DND-41 (cell line): ENCODE measurements at regions not wholly inside any gene's neighbourhood (a gene's known extent, or its start where the extent isn't known, plus 50 kb on each side); places are given as distances from the start of the nearest gene placed in this dataset.

Source experiments
- ATAC-seq: fragments of 200-7000 bp; cut with Tn5 transposase; 3 replicates; pipeline ENCODE4 v1.9.1; 2021; ENCODE audit warnings: low read depth; ENCODE audit not compliant: insufficient read depth
- DNase-seq: peaks from one replicate; pipeline ENCODE4 v3.0.0-alpha.2; 2020
- H2AFZ ChIP-seq: 2 replicates; pipeline ENCODE4 v1.6.0; 2012; ENCODE audit warnings: low read depth, low read length
- H3K27ac ChIP-seq: 2 replicates; pipeline ENCODE4 v1.5.1; 2012; ENCODE audit warnings: low read length, inconsistent platforms
- H3K27me3 ChIP-seq: fragments of 200-600 bp; sonication (generic); 2 replicates; pipeline ENCODE4 v1.6.0; 2012; ENCODE audit warnings: low read length, mild to moderate bottlenecking, inconsistent platforms; ENCODE audit not compliant: insufficient read depth, poor library complexity
- H3K36me3 ChIP-seq: 2 replicates; pipeline ENCODE4 v1.5.1; 2012; ENCODE audit warnings: low read length, inconsistent platforms; ENCODE audit not compliant: insufficient read depth
- H3K4me1 ChIP-seq: 2 replicates; pipeline ENCODE4 v1.5.1; 2012; ENCODE audit warnings: mild to moderate bottlenecking, low read length; ENCODE audit not compliant: insufficient read depth
- H3K4me2 ChIP-seq: 2 replicates; pipeline ENCODE4 v1.6.0; 2012; ENCODE audit warnings: mild to moderate bottlenecking, moderate library complexity, low read length, inconsistent platforms; ENCODE audit not compliant: insufficient read depth
- H3K4me3 ChIP-seq, 2 experiments: fragments of 200-600 bp in 1 of 2; shearing (Covaris generic) in 1 of 2; 2 replicates each; pipeline ENCODE4 v1.5.1; 2012 to 2016; ENCODE audit warnings: inconsistent platforms in 2 of 2, low read length in 2 of 2, mild to moderate bottlenecking in 2 of 2, low read depth in 1 of 2, moderate library complexity in 1 of 2
- H3K79me2 ChIP-seq: 2 replicates; pipeline ENCODE4 v1.6.0; 2012; ENCODE audit warnings: low read length, inconsistent platforms; ENCODE audit not compliant: insufficient read depth
- H3K9ac ChIP-seq: 2 replicates; pipeline ENCODE4 v1.6.0; 2012; ENCODE audit warnings: low read depth, mild to moderate bottlenecking, inconsistent platforms, low read length, moderate library complexity
- H3K9me3 ChIP-seq: 2 replicates; pipeline ENCODE4 v1.5.1; 2012; ENCODE audit warnings: low read length, moderate library complexity, mild to moderate bottlenecking, inconsistent platforms; ENCODE audit not compliant: insufficient read depth, severe bottlenecking
- H4K20me1 ChIP-seq: 2 replicates; pipeline ENCODE4 v1.6.0; 2012; ENCODE audit warnings: low read length; ENCODE audit not compliant: insufficient read depth
- CTCF ChIP-seq: IDR thresholded peaks from 2 replicates; pipeline ENCODE4 v1.5.1; 2012; ENCODE audit warnings: borderline replicate concordance, low read length, moderate library complexity, mild to moderate bottlenecking; ENCODE audit not compliant: poor library complexity, severe bottlenecking; ENCODE audit errors: extremely low read depth
- EZH2 ChIP-seq: IDR thresholded peaks from 3 replicates; pipeline ENCODE4 v1.6.1; 2012; ENCODE audit warnings: borderline replicate concordance, low read depth, mild to moderate bottlenecking, moderate library complexity, low read length, inconsistent platforms; ENCODE audit not compliant: severe bottlenecking

- Histone ChIP-seq H3K27ac (no peak overlapping the region), H3K4me3 (no peak overlapping the region), H4K20me1 (no peaks in the 10 kb centered on the region), H3K9ac (no peak overlapping the region), H3K4me2 (no peak overlapping the region), H3K36me3 (no peaks in the 10 kb centered on the region), H3K9me3 (no peaks in the 10 kb centered on the region), H3K4me1 (no peaks in the 10 kb centered on the region), H3K27me3 (no peaks in the 10 kb centered on the region), H3K79me2 (no peaks in the 10 kb centered on the region), H2AFZ (no peak overlapping the region)
- ATAC-seq: no peak
- no peak for TF ChIP-seq EZH2
- TF ChIP-seq CTCF: no peak
- no peak for DNase-seq
Observed at GRCh38 chr3:82498186-82498585, 736.7 kb upstream of the GBE1 start.

DNA sequence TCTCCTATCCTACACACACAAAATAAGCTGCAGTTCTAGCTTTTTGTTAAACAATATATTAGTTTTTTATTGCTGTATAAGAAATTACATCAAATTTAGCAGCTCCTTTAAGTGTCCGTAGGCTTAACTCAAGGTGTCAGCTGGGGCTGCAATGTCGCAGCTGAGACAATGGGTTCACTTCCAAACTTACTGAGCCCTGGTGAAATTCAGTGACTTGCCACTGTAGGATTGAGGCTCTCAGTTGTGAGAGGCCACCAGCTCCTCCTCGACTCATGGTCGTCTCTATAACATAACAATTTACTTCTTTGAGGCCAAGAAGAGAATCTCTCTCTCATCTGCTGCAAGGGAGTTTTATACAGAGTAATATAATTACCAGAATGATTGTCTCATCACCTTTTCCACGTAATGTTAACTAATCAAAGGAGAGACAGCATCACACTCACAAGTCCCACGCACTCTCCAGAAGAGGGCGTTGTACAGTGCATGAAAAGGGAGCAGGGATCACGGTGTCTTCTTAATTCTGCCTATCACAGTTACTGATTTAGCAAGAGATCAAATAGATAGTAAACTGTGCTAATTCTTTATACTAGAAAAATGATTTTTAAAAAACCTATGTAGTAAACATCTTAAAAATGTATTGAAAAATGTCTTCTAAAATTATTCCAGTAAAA lies 735.6 kb upstream of the GBE1 start:
- no peak overlapping the region for H3K4me3 ChIP-seq
- H3K4me1 ChIP-seq: no peaks in the 10 kb centered on the region
- DNase-seq: no peak
- no peaks in the 10 kb centered on the region for H3K27me3 ChIP-seq
- no peaks in the 10 kb centered on the region for H3K79me2 ChIP-seq
- no peak overlapping the region for H3K4me2 ChIP-seq
- H3K36me3 ChIP-seq: no peaks in the 10 kb centered on the region
- no peak overlapping the region for H3K9ac ChIP-seq
- ATAC-seq: no peak
- no peak overlapping the region for H3K27ac ChIP-seq
- H2AFZ ChIP-seq: no peak overlapping the region
- TF ChIP-seq CTCF: peak; percentile 36
- TF ChIP-seq EZH2: no peak
- H3K9me3 ChIP-seq: no peaks in the 10 kb centered on the region
- H4K20me1 ChIP-seq: no peaks in the 10 kb centered on the region

- no peaks in the 10 kb centered on the region for H3K4me1 ChIP-seq
- no peak overlapping the region for H3K9ac ChIP-seq
- no peak for DNase-seq
- no peak overlapping the region for H2AFZ ChIP-seq
- TF ChIP-seq EZH2: no peak
- no peak for TF ChIP-seq CTCF
- H3K4me3 ChIP-seq: no peak overlapping the region
- no peaks in the 10 kb centered on the region for H3K79me2 ChIP-seq
- H3K4me2 ChIP-seq: no peak overlapping the region
- H4K20me1 ChIP-seq: no peaks in the 10 kb centered on the region
- no peak for ATAC-seq
- no peaks in the 10 kb centered on the region for H3K9me3 ChIP-seq
- H3K27ac ChIP-seq: no peak overlapping the region
- H3K36me3 ChIP-seq: no peaks in the 10 kb centered on the region
- H3K27me3 ChIP-seq: no peaks in the 10 kb centered on the region
Observed at GRCh38 chr3:82495655-82496054, 734.2 kb upstream of the GBE1 start.
